GM12875 (cell line): ENCODE measurements at regions not wholly inside any gene's neighbourhood (a gene's known extent, or its start where the extent isn't known, plus 50 kb on each side); places are given as distances from the start of the nearest gene placed in this dataset.

Experiments used
- H3K4me3 ChIP-seq: one replicate; pipeline ENCODE4 v1.5.1; 2011; ENCODE audit warnings: low read depth, low read length, control low read depth
- CTCF ChIP-seq: IDR thresholded peaks from 2 replicates; pipeline ENCODE4 v1.5.1; 2011; ENCODE audit warnings: low read depth, mild to moderate bottlenecking, control low read depth, inconsistent platforms, low read length, moderate library complexity, borderline replicate concordance; ENCODE audit not compliant: insufficient read depth

- TF ChIP-seq CTCF = no peak
- H3K4me3 ChIP-seq = no peak overlapping the region
Observed at GRCh38 chr19:33956941-33957340, 160.3 kb downstream of the KCTD15 start.

- no peak for TF ChIP-seq CTCF
- H3K4me3 ChIP-seq = no peak overlapping the region
Observed at GRCh38 chr19:33957804-33958203, 161.1 kb downstream of the KCTD15 start.

GRCh38 chr19:33960566-33960965 is 163.9 kb downstream of the KCTD15 start:
- H3K4me3 ChIP-seq = no peak overlapping the region
- no peak for TF ChIP-seq CTCF

- H3K4me3 ChIP-seq = no peak overlapping the region
- no peak for TF ChIP-seq CTCF
Observed at GRCh38 chr19:33962161-33962560, 165.5 kb downstream of the KCTD15 start.

GRCh38 chr19:33963514-33963913 is 166.8 kb downstream of the KCTD15 start:
- no peak overlapping the region for H3K4me3 ChIP-seq
- TF ChIP-seq CTCF = no peak

GRCh38 chr19:33971073-33971472 is 174.4 kb downstream of the KCTD15 start:
- no peak for TF ChIP-seq CTCF
- no peak overlapping the region for H3K4me3 ChIP-seq

GRCh38 chr19:33977756-33978685 is 181.4 kb downstream of the KCTD15 start:
- no peak for TF ChIP-seq CTCF
- H3K4me3 ChIP-seq = no peak overlapping the region
